ENCODE measurements at regions not wholly inside any gene's neighbourhood (a gene's known extent, or its start where the extent isn't known, plus 50 kb on each side); places are given as distances from the start of the nearest gene placed in this dataset.
A peak's percentile ranks its signal among the peaks of the same experiment; 100 is the strongest.

DNA sequence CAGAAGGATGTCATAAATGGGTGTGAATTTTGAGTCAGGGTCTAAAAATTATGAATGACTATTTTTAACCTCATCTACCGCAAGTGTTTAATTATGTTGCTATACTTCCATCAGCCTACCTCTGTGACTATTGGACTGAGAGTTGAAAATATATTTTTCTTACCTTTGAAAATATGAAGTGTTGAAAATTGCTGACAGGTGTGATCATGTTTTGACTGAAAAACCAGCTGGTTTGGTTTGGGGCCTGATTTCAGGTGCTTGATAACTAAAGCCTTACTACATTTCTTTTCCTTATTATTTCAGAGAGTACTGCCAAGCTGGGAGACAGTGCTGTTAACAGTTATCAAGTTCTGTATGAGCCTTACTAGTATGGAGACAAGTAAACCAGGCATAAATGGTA lies 107.2 kb upstream of the DUSP10 start:
- DNase-seq (ENCODE audit: low spot score) = no peak

DNA sequence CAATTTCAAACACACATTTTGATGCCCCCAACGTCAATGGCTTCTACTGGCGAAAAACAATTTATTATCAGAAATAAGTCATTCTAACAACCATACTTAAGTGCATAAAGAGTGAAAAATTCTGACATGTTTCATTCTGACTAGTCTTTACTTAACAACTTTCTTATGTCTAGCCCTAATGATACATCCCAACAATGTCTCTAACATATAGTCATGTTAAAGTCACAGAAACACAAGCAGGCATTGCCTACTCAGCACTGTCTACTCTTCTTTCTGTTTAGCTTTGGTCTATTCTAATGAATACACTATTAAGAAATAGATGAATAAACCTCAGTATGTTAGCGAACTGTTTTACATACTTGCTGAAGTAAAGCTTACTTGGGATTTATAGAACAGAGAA lies 105.8 kb upstream of the DUSP10 start:
- DNase-seq (ENCODE audit: low spot score) = no peak

DNA sequence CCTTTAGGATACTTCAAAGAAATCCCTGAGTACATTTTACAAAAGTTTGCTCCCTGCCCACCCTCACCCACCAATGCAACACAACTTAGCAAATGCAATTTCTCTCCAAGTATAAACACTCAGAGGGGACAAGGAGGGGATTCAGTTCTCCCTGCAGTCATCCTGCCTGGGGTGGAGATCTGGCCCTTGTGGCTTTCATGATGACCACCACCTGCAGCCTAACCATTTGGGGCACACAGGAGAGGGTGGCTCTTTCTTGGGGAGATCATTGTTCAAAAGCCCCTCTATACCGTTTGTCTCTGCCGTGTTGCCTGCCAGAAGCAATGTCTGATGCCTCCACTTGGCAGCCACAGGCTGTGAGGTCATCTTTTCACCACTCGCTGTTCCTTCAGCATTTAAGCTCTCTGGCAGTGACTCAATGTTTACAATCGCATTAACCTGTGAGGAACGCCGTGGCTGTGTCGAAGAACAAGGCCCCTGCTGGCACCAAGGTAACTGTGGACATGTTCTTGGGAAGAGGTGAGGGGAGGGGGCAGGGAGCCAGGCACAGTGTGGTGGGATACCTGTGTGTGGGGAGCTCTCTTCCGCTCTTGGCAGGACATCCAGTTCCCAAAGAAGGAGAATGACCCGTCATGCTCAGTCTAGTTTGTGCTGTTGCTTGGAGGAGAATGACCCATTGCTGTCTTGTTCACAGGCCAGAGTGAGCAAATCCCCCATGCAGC lies 103.9 kb upstream of the DUSP10 start:
- no peak for DNase-seq (ENCODE audit: low spot score)

DNA sequence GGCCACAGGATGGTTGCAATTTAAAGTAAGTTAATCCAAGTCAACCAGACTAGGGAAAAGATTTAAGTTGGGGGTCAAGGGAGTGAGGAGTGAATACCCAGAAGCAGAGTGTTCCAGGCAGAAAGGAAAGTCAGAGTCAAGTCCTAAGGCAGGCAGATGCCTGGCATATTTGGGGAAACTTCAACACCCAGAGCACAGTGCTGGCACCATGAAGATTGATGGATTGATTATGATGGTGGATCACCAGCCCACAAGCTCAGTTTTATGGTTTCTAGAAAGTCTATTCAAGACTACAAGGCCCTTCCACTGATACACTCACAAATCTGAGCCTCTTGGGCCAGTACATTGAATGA lies 100.1 kb upstream of the DUSP10 start:
- no peak for DNase-seq (ENCODE audit: low spot score)

DNA sequence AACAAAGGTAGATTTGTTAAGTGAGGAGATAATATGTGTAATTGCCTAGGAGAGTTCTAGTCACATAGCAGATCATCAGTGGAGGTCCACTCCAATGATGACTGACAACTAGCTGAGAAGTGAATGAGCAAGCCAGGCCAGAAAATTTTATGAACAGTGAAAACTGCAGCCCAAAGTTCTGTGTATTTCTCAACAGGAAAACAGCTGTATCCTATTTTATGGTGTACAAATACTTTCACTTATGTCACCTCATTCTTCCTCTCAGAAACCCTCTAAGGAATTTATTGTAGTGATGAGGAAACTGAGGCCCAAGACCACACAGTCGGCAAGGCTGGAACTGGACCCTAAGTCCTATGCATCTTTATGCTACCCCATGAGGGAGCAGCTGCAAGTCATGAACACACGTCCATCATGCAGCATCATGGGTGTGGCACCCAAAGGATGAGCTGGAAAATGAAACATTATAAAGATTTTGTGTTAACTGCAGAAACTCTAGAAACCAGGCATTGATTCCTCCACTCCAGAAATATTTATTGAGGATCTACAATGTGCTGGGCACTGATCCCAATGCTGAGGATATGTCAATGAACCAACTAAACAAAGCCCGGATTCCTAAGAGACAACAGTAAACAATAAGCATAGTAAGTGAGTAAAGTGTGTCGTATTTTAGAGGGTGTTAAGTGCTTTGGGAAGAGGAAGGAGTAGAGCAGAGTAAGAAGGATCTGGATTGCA lies 99.5 kb upstream of the DUSP10 start:
- no peak for DNase-seq (ENCODE audit: low spot score)

DNA sequence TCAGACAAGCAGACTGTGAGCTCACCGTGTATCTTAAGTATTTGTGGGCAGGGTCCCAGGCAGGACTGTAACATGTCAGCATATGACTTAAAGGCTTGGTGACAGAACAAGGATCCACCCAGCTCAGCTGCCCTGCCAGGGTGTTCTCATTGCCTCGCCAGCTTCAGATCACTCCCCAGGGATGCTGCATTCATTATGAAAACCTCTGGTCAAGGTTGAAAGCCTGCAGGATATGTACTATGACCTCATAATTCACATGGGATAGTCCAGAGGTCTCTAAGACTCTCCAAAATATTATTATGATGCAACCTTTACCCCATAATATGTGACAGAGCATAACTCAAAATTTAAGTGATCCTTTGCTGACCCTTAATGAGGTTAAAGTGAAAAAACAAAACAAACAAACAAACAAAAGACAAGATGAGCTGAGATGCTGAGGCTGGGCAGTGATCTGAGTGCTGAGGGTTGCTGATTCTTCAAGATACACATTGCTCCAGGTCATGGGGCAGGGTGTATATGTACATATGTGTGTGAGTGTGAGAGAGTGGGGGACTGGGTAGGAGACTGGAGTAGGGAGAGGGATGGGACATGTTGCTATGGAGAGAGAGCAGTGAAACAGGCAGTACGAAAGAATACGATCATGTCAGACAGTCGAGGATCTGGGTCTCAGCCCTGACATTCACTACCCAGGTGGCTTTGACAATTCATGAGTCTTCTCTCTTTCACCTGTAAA lies 98.8 kb upstream of the DUSP10 start:
- peak; percentile 22 for DNase-seq (ENCODE audit: low spot score)

DNA sequence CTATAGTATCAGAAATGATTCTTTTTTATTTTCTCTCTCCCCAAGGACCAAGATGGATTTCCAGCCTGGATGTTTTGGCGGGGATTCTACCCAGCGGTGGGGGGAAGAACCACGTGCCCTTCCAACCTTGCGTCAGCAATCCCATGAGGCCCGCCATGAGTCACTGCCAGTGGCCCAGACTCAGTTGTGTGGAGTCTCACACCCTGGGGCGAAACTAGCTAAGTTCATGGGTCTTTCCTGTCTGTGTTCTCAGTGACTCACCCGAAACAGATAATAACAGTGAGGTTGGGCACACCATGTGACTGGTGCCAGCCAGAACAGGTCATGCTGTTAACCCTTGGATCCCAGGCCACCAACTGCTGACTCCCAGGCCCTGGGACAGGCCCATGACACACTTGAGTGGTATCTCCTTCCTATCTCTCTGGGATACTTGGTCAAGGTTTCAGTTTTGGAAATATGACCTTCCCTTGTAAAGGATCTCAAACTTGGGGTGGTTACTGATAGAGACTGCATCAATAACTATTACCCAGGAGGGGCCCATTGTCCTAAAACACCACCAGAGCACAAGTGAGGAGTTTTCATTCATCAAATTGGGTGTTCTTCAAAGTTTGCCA lies 98.0 kb upstream of the DUSP10 start:
- DNase-seq (ENCODE audit: low spot score) = peak; percentile 19

DNA sequence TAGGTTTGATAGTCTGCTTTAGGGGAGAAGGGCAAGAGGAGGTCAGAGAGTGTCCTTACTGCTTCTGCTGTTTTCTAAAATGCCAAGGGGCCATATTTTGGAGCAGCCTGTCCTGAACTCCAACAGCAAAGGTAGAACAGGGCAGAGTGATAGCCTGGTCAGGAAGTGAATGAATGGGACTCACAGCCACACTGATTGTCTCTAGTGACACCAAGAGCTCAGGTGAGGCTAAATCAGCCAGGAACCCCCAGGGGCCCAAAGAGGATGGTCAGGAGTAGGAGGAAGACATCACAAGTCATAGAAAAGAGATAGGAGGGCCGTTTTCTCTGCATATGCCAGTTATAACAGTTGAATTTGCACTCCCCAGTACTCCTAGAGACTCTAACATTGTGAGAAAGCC lies 97.4 kb upstream of the DUSP10 start:
- peak; percentile 31 for DNase-seq (ENCODE audit: low spot score)

DNA sequence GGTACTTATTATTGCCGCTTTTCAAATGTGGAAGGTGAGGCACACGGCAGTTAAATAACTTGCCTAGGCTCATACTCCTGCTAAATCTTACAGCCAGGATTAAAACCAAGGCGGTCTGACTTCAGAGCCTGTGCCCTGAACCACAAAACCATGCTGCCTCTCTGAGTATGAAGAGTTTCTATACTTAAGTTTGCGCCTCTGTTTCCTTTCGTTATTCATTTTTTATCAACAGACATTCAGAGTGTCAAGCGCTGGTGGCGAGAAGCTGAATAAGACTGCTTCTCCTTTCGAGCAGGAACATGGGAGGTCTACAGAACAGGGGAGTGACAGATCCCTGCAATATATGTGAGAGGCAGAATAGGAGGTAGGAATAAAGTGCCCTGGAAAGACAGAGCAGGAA lies 96.0 kb upstream of the DUSP10 start:
- peak; percentile 21 for DNase-seq (ENCODE audit: low spot score)

DNA sequence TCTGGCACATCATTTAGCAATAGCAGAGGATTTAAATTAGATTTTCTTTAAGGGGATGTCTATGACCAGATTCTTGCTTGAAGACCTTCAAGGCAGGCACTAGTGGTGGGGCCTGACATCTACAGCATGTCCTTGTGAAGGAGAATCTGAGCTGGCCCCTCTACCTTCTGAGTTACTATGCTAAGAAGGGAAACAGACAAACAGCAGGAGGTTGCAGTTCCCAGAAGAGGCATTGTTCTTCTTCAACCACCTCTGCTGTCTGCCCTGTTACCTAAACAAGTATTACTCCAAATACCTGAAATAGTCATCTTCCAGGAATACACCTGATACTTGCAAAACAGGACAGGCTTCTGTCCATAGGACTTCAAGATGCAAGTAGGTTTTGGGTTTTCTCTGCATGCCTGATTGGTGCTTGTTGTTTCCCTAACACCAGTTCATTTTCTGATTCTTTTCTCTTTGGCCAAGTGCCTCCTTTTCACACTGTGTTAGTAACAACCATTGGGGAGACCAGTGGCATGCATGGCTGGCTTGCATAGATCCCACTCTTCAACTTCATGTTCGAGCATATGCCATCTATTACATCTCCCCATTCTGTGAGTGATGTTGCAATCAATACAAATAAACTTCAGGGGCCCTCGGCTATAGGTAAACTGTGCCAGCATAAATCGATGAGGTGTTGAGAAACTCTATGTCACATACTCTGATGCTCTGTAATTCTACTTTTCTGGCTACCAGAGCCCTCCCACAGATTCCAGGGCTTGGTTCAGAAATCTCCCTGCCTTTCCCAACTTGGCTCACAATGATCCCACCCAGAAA lies 93.0 kb upstream of the DUSP10 start:
- DNase-seq (ENCODE audit: low spot score) = no peak

DNA sequence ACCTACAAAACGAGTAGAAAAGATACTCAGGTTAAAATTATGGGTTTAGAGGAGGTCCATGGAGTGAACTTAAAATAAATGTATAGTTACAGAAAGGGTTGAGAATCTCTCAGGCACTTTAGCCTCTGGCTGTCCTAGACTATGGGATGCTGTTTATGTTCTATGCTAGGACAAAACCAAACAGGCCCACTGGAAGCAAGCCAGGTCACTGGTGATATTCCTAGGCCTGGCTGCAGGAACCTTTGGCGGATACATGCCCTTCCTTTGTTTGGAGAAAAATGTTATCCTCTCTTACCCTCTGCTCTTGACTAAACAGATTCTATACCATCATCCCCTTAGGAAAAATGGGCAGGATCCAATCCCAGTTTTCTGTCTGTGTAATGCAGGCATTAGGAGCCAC lies 90.7 kb upstream of the DUSP10 start:
- no peak for DNase-seq (ENCODE audit: low spot score)

DNA sequence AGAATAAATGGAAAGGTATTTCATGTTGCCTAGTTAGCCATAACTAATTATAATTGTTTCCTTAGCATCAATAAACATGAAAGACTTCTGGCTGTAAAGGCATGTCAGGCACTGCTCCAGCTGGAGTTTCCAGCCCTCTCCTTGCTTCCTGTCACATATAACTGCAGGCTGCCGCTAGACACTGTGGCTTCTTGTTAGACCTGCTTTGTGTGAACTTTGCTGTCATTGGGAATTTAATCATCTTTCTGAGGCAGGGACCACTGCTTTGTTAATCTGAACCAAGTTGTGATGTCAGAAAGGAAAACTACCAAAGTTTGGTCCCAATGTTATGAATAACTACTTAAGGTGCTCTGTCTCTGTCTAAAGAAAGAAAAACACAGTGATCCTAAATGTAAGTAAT lies 90.3 kb upstream of the DUSP10 start:
- DNase-seq (ENCODE audit: low spot score) = no peak

DNA sequence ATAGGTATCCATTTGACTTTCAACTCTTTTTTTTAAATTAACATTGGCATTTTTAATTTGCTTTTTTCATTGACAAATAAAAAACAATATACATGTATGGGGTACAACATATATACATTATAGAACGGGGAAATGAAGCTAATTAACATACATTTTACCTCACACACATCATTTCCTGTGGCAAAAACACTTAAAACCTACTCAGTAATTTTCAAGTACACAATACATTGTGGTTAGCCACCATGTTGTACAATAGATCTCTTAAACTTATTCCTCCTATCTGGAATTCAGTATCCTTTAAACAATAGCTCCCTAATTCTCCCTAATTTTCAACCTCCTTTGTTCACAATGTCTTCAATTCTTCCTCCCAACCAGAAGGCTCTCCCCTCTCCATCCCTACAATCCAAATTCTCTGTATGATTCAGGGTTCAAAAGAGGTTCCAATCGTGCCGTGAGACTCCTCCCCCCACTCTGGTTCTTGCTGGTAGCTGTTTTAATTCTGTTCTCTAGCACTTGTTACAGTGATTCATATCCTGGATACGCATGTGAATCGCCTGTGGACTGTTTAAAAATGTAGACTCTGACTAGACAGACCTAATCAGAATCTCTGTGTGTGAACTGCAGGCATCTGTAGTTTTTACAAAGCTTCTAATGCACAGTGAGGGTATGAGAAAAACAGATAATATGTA lies 87.6 kb upstream of the DUSP10 start:
- DNase-seq (ENCODE audit: low spot score) = no peak

DNA sequence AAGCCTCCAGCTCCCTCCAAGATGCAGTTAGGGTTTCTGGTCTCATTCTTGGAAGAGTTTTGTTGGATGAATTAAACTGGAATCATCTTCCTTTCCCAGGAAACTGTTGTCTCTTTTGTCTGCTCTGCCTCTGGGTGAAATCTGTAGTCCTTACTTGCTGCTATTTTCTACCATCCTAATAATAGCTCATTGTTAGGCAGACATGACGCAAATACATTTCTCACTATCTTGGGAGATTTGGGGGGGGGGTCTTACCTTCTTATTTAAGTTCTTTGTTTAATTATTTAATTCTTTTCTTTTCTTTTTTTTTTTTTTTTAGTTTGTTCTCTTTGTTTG lies 85.4 kb upstream of the DUSP10 start:
- no peak for DNase-seq (ENCODE audit: low spot score)

DNA sequence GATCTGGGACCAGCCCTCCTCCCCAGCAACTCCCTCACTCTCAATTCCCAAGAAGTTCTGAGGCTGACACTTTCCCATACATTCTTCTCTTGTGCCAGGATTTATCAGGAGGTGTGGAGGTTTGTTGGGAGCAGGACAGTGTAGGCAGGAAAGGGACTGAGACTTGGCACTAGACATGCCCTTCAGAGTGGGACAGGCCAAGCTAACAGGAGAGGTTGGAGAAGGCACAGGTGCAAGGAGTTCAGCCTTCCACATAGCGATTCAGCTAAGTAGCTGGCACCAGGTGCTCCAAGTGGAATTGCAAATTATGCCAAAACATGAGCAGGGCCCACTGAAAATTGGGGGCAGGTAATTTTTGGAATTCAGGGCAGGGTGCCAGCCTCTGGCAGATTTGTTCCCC lies 83.0 kb upstream of the DUSP10 start:
- DNase-seq (ENCODE audit: low spot score) = no peak

DNA sequence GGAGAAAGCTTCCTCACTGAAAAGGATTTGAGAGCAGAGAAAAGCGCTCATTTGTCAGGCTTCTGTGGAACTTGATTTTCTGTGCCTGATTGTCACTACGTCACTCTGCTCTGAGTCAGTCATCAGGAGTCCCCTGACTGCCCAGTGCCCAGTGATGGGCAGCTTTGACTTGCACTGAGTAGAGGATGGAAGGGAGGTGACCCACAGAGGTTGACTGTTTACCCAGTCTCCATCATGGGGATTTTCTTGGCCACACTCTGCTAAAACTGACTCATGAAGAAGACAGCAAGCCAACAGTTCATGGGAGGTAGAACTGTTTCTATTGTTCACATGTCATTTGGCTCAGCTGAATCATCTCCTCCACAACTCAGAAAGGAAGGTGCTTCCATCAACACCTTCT lies 82.1 kb upstream of the DUSP10 start:
- no peak for DNase-seq (ENCODE audit: low spot score)

DNA sequence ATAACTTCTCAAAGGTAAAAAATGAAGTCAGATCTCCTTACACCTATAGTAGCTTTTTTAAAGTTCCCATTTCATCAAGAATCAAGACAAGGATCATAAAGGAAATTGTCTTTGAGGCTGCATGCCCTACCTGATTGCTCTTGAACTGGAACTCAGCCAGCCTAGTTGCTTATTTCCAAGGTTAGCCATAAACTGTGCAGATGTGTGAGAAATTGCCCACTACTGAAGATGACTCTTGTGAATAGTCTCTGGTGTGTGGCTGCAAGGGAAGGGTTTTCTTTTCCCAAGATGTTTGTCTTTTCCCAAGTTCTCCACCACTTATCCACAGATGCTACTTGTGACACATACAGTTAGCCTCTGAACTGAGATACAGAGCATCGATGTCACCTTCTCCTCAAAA lies 81.7 kb upstream of the DUSP10 start:
- no peak for DNase-seq (ENCODE audit: low spot score)

DNA sequence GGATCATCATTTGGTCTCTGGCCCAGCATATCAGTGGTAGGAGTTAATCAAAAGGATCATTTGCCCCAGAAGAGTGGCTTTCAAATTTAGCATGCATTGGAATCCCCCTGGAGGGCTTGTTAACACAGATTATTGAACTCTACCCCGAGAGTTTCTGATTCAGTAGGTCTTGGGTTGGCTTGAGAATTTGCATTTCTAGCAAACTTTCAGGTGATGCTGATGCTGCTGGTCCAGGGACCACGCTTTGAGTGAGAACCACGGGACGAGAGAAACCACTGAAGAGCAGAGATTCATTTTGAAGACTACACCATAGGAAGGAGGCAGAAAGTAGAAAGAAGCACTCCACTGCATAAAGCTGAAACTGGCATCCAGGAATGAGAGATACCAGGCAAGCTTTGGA lies 81.3 kb upstream of the DUSP10 start:
- DNase-seq (ENCODE audit: low spot score) = no peak

DNA sequence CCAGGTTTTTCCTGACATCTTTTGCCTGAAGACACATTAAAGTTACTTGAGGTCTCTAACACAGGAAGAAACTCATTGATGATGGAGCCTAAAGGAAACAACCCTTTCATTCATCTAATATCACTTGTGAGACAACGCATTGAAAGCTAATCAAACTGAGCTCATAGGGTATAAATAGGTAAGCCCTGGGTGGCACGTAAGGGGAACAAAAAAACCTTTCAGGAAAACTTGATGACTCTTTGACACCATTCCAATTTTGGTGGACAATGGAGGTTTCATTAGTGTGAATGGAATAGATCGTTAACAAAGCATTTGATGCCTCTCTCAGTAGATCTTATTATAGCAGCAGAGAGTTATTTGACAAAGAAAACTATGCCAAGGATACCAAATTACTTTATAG lies 80.7 kb upstream of the DUSP10 start:
- DNase-seq (ENCODE audit: low spot score) = no peak

DNA sequence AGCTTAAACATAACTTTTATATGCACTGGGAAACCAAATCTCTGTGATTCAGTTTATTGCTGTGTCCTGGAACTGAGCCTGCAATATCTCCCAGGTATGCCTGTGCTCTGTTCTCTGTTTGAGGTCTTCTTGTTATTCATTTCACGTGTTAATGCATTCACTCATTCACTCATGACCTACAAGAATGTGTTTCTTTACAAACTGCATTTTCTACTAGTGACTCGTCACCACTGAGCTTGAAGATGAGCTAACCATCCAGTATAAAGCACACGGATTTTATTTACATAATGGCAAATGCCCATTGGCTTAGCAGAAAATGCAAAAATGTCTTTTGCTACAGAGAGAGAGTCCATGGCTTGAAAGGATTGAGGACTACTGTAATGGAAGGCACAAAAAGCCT lies 75.0 kb upstream of the DUSP10 start:
- no peak for DNase-seq (ENCODE audit: low spot score)

DNA sequence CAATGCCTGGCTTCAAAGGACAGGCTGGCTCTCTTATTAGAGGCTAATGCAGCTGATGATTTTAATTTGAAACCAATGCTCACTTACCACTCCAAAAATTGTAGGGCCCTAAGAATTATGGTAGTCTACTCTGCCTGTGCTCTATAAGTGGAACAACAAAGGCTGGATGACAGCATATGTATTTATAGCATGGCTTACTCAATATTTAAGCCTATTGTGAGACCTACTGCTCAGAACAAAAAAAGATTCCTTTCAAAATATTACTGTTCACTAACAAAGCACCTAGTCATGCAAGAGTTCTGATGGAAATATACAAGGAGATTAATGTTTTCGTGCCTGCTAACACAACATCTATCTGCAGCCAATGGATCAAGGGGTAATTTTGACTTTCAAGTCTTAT lies 73.8 kb upstream of the DUSP10 start:
- no peak for DNase-seq (ENCODE audit: low spot score)

DNA sequence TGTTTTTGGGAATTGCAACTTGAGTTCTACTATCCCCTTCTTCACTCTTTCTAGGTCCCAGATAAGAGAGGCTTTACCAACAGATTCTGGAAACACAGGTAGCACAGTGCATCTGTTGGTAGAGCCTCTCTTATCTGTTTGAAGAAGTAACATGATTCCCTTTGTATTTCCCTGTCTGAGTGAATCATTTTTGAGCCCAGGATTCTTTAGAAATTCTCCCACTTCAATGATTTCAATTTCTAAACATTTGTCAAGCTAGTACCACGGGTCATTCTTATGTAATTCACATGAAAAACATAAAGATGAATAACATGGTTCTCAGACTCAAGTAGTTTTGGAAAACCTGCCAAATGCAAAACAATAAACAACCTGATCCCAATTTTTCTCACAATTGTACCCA lies 72.0 kb upstream of the DUSP10 start:
- DNase-seq (ENCODE audit: low spot score) = no peak
